OCI-LY7 (cell line): ENCODE measurements at regions not wholly inside any gene's neighbourhood (a gene's known extent, or its start where the extent isn't known, plus 50 kb on each side); places are given as distances from the start of the nearest gene placed in this dataset.

Experiments used
- CTCF ChIP-seq: fragments of 200-600 bp; sonication (generic); conservative IDR thresholded peaks from 2 replicates; pipeline ENCODE4 v1.5.1; 2014; ENCODE audit warnings: mild to moderate bottlenecking, antibody characterized with exemption, low read length, moderate library complexity, mixed read lengths
- EZH2phosphoT487 ChIP-seq: fragments of 200-600 bp; sonication (generic); IDR thresholded peaks from 2 replicates; pipeline ENCODE4 v1.6.1; 2018; ENCODE audit warnings: low read depth, borderline replicate concordance, mild to moderate bottlenecking, mixed run types, antibody characterized with exemption, low read length, moderate library complexity, mixed read lengths

GRCh38 chr10:4334871-4335270, 491.1 kb upstream of the AKR1E2 start:
- TF ChIP-seq CTCF (no peak), EZH2phosphoT487 (no peak)
